HepG2 (cell line): ENCODE measurements at regions not wholly inside any gene's neighbourhood (a gene's known extent, or its start where the extent isn't known, plus 50 kb on each side); places are given as distances from the start of the nearest gene placed in this dataset.
A peak's percentile ranks its signal among the peaks of the same experiment; 100 is the strongest.

Experiments used
- AKAP8 ChIP-seq: sonication (generic); formaldehyde crosslinking; IDR thresholded peaks from 2 replicates; pipeline ENCODE4 v1.5.1; 2020; ENCODE audit warnings: mild to moderate bottlenecking, missing genetic modification reagents
- ATF6 ChIP-seq: sonication (generic); formaldehyde crosslinking; conservative IDR thresholded peaks from 2 replicates; pipeline ENCODE4 v1.4.0; 2020; ENCODE audit warnings: missing genetic modification reagents
- HNF1B ChIP-seq: sonication (generic); formaldehyde crosslinking; IDR thresholded peaks from 2 replicates; pipeline ENCODE4 v1.5.1; 2020; ENCODE audit warnings: mild to moderate bottlenecking, moderate library complexity, missing genetic modification reagents
- HNRNPH1 ChIP-seq: fragments of 200-400 bp; formaldehyde crosslinking; optimal IDR thresholded peaks from 2 replicates; pipeline ENCODE3; 2017; ENCODE audit warnings: mild to moderate bottlenecking, low read depth, low read length
- IKZF5 ChIP-seq: IDR thresholded peaks from 2 replicates; pipeline ENCODE4 v1.6.1; 2018; ENCODE audit warnings: missing genetic modification reagents, mild to moderate bottlenecking, missing compliant biosample characterization
- KDM4B ChIP-seq: sonication (generic); formaldehyde crosslinking; IDR thresholded peaks from 2 replicates; pipeline ENCODE4 v1.4.0; 2020; ENCODE audit warnings: missing genetic modification reagents
- MLX ChIP-seq: IDR thresholded peaks from 2 replicates; pipeline ENCODE4 v1.6.1; 2016
- RARA ChIP-seq: IDR thresholded peaks from 2 replicates; pipeline ENCODE4 v1.6.1; 2016; ENCODE audit warnings: missing genetic modification reagents, missing compliant biosample characterization
- RNF219 ChIP-seq: sonication (generic); formaldehyde crosslinking; IDR thresholded peaks from 2 replicates; pipeline ENCODE4 v1.5.0; 2020; ENCODE audit warnings: mild to moderate bottlenecking, missing genetic modification reagents
- TFDP2 ChIP-seq: sonication (generic); formaldehyde crosslinking; IDR thresholded peaks from 2 replicates; pipeline ENCODE4 v1.4.0; 2020; ENCODE audit warnings: missing genetic modification reagents
- USF2 ChIP-seq, 2 experiments: sonication (generic) in 1 of 2; formaldehyde crosslinking in 1 of 2; IDR thresholded peaks; 2 replicates each; pipeline versions ENCODE4 v1.5.1 to v1.6.1; 2011 to 2020; ENCODE audit warnings: borderline replicate concordance in 1 of 2, low read depth in 1 of 2, low read length in 1 of 2, mild to moderate bottlenecking in 1 of 2, missing genetic modification reagents in 1 of 2, moderate library complexity in 1 of 2
- ZNF317 ChIP-seq: sonication (generic); formaldehyde crosslinking; IDR thresholded peaks from 2 replicates; pipeline ENCODE4 v1.5.0; 2020; ENCODE audit warnings: mild to moderate bottlenecking, missing genetic modification reagents
- ZNF33B ChIP-seq: sonication (generic); formaldehyde crosslinking; IDR thresholded peaks from 2 replicates; pipeline ENCODE4 v1.5.1; 2020; ENCODE audit warnings: mild to moderate bottlenecking, missing genetic modification reagents
- ZNF576 ChIP-seq: sonication (generic); formaldehyde crosslinking; IDR thresholded peaks from 2 replicates; pipeline ENCODE4 v1.4.0; 2020; ENCODE audit warnings: mild to moderate bottlenecking, missing genetic modification reagents
- ZNF607 ChIP-seq: sonication (generic); formaldehyde crosslinking; IDR thresholded peaks from 2 replicates; pipeline ENCODE4 v1.5.1; 2020; ENCODE audit warnings: missing genetic modification reagents, mild to moderate bottlenecking, borderline replicate concordance
- ZNF740 ChIP-seq: sonication (generic); formaldehyde crosslinking; IDR thresholded peaks from 2 replicates; pipeline ENCODE4 v1.4.0; 2020; ENCODE audit warnings: missing genetic modification reagents

GRCh38 chr3:56988458-56989168 lies 71.9 kb upstream of the SPATA12 start (continued):
- TF ChIP-seq ATF6 (CRISPR knock-in tag): 0 out of 2 replicates have a peak, but pooled peaks have one; percentile 18
- TF ChIP-seq ZNF33B: no peak
- TF ChIP-seq MLX (CRISPR knock-in tag): no peak
- no peak for TF ChIP-seq ZNF317 (CRISPR knock-in tag)
- TF ChIP-seq RNF219 (CRISPR knock-in tag): no peak
- no peak for TF ChIP-seq USF2 (IDR thresholded peaks at IDR 0.05; ENCODE audit: low read depth, low read length)
- TF ChIP-seq USF2 (CRISPR knock-in tag; IDR thresholded peaks at IDR 0.05; ENCODE audit: borderline replicate concordance): no peak
- no peak for TF ChIP-seq RARA
- no peak for TF ChIP-seq HNRNPH1
- no peak for TF ChIP-seq ZNF740 (CRISPR knock-in tag)
- TF ChIP-seq TFDP2: no peak
- TF ChIP-seq ZNF607 (CRISPR knock-in tag): no peak
- TF ChIP-seq KDM4B (CRISPR knock-in tag): no peak
- no peak for TF ChIP-seq AKAP8 (CRISPR knock-in tag)
- no peak for TF ChIP-seq ZNF576
- no peak for TF ChIP-seq HNF1B (CRISPR knock-in tag)
- no peak; the same call in 1 of the 2 replicates for TF ChIP-seq IKZF5 (CRISPR knock-in tag)
